SIG-M5 (cell line): ENCODE measurements at regions not wholly inside any gene's neighbourhood (a gene's known extent, or its start where the extent isn't known, plus 50 kb on each side); places are given as distances from the start of the nearest gene placed in this dataset.

Source experiments
- DNase-seq: peaks from one replicate; lab custom pipeline; 2025; lab: John Stamatoyannopoulos, UW

DNA sequence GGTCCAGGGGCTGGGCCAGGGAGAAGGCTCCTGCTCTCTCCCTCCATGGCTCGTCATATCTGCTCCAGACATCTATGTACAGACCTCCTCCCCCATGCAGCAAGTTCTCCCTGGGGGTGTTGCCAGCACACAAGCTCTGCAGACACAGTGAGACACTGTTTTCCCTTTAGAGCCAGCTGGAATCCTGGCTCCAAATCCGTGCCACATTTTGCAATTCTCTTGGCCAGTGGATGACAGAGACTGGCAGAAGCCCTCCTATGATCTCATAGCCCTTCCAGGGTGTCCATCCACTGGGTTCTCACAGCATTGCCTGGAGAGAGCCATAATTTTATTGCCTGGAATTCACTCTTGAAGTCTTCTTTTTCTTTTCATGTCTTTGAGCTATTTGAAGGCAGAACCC lies 203.9 kb downstream of the TLE3 start:
- no peak for DNase-seq

DNA sequence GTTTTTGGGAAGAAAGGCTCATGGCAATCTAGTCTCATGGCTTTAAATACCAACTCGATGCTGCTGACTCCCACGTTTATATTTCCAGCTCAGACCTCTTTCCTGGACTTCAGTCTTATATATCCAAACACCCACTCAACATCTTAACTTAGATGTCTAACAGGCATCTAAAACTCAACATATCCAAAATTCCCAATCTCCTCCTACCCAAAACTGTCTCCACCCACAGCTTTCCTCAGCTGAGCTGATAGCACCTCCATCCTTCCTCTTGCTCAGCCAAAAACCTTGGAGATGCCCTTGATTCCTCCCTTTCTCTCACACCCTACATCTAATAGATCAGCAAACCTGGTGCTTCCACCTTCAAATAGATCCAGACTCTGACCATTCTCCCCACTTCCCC lies 202.5 kb downstream of the TLE3 start:
- no peak for DNase-seq

DNA sequence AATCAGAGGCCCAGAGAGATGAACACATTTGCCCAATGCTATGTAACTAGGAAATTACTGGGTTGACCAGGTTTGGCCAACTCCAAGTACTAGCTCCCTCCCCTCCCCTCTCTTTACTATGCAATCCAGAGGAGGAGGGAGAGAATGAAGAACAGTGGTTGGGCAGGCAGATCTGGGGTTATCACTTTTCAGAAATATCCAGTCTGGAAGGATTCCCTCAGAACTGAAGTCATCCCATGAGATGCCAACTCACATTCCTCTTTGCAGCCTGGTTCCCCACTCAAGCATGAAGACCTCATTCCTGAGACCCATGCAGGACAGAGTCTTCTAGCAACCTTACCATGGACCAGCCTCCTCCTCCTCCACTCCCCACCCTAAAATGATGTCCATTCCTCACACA lies 201.1 kb downstream of the TLE3 start:
- DNase-seq = no peak

DNA sequence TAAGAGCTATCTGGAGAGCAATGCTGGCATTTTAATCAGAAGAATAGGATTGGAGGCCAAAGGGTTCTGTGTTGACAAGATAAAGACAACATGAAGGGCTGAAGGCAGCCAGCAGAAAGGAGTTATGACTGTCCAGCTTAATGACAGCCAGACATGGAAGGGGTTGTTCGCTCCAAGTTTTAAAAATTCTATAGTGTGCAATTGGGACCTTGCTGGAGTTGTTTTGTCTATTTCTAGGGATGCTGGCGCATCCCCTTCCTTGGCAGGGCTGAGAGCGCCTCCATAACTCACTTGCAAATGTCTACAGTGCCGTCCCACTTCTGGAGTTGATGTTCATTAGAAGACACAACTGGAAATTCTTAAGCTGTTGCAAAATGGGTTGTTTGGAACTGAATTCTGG lies 200.7 kb downstream of the TLE3 start:
- DNase-seq = no peak

DNA sequence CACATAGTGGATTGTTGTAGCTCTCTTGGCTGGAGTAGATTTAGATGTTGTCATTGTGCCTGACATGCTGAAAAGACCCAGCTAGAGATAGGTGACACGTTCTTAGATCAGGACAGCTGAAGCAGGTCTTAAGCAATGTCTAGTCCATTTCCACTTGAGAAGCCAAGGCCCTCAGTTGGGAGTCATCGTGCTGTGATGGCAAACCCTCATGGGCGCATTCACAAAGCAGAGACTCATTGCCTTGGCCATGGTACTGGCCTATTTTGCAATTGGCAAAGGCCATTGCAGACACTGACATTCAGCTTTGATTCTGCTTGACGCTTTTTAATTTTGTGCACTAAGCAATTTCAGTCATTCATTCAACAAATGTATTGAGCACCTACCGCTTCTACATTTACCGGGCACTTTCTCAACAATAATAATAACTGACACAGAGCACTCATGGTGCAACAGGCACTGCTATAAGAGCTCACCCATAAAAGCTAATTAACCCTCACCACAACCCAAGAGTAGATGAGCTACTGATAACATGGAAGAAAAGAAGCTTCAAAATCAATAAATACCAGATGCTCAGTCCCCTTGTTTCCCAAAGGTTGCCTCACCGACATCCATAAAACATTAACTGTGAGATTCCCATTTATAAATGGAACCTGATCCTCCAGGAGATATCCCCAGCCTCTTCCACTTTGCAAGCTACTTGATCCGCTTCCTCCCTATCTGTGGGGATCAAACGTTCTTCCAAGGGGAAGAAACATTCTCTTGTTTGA lies 200.1 kb downstream of the TLE3 start:
- DNase-seq = no peak

DNA sequence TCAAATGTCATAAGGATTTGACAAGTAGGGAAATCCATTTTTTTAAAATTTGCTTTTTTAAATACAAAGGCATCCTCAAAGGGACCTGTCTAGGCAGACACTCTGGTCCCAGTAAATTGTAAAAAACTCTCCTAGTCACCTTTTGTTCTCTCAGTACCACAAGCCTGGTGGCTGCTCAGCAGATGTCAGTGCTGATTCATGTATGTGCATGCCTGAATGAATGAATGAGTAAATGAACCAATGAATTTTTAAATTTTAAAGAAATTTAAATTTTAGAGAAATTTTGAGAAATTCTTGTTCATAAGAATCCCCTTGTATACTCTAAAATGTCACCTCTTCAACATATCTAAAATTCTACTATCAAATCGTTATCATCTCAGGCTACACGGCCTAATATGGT lies 199.5 kb downstream of the TLE3 start:
- DNase-seq = no peak

DNA sequence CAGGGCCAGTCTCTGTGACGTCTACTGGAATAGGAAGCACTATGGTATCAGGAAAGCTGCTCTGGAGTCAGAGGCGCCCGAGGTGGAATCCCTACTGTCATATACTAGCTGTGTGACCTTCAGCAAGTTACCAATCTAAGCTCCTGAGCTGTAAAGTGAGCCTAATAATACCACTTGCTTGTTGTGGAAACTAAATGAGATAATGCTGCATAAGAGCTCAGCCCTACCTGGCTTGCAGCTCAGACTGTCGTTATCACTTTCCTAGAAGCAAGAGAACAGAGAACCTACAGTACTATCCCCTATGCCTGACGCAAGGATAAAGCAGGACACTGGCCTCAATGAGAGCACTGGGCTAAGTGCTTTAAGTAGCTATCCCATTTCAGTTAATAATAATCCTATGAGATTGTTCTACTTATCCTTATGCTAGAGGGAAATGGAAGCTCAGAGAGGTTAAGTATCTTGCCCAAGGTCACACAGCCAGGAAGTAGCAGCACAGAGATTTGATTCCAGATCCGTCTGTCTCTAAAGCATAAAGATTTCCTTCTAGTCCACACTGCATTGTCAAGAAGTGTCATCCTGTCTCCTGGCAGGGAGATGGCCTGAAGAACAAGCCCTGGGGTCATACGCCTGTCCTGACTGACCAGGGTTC lies 195.2 kb downstream of the TLE3 start:
- no peak for DNase-seq

DNA sequence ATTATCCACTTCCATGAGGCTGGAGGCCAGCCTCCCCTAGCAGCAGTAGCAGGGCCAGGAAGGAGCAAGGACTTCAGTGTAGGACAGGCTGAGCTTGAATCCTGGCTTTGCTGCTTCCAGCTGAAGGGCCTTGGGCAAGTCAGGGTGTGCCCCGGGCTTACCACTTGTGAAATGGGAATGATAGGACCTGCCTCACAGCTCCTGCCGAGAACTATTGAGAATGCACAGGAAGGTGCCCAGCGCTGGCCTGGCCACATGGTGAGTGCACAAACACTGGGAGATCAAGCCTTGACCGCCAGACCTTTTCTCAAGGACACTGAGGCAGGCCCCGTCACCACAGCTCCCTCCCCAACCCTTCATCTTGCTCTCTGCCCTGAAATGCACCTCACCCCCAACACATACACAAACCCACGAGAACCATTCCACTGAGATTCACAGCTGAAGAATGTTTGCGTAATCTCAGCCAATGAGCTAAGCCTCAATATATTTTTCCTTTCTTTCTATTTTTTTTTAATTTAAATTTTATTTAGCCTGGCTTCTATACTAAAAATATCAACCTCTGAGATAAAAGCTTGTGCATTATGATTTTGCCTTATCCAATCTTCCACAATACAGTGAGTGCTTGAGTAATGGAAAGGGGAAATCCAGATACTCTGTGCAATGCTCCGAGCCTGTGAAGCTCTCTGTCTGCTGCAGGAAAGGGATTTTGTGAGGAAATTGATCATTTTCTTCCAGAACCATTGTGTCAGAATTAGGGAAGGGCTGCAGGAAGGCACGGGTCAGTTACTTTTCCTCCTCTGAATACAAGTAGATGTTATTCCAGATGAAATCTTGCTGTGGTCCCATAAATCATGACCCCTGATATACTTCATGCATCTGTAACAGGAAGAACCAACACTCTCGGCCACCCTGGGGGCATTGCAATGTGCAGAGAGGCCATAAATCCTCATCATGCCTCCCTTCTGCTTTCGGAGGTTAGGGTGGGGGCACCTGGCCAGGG lies 193.9 kb downstream of the TLE3 start:
- no peak for DNase-seq

DNA sequence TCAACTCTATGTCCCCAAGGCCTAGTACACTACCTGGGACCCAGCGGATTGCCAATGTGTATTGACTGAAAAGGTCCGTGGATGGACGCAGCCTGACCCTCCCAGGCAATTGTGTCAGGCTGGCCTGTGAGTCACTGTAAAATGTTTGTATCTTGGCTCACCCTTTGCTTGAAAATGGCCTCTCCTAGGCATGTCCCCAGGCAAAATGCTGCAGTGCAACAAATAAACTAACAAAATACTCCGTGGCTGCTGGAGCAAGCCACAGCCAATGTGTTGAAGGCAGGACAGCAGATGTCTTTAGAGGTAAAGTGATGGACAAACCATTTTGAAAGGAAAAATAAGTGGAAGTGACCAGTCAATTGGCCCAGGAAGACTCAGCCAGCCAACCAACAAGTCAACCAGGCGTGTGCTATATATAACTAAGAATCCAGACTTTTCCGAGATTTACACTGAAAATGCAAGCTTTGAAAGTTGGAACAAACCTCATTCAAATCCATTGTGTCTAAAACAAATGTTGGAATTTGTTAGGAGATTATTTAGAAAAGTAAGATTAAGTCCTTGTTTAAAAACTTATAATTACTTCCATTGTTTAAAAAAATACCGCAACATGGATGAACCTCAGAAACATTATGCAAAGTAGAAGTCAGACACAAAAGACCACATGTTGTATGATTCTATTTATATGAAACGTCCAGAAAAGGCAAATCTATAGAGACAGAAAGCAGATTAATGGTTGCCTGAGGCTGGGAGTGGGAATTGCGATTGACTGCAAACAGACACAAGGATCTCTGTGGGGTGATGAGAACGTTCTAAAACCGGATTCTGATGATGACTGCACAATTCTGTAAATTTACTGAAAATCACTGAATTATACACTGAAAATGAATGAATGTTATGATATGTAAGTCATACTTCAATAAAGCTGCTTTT lies 191.2 kb downstream of the TLE3 start:
- DNase-seq = no peak

DNA sequence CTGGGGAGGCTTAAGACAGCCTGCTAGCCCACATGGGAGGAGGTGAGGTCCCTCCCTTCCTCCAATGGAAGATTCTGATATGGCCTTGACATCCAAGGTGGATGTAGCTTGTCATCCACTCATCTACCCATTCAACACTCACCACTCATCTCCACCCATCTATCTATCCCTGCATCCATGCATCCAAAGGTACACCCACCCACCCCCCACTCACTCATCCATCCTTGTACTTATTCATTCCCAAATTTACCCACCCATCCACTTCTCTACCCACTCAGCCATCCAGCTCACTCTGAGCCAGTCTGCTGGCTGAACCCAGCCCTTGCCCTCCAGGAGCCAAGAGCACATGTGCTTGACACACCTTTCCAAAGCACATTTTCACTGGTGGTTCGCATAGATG lies 189.7 kb downstream of the TLE3 start:
- no peak for DNase-seq

DNA sequence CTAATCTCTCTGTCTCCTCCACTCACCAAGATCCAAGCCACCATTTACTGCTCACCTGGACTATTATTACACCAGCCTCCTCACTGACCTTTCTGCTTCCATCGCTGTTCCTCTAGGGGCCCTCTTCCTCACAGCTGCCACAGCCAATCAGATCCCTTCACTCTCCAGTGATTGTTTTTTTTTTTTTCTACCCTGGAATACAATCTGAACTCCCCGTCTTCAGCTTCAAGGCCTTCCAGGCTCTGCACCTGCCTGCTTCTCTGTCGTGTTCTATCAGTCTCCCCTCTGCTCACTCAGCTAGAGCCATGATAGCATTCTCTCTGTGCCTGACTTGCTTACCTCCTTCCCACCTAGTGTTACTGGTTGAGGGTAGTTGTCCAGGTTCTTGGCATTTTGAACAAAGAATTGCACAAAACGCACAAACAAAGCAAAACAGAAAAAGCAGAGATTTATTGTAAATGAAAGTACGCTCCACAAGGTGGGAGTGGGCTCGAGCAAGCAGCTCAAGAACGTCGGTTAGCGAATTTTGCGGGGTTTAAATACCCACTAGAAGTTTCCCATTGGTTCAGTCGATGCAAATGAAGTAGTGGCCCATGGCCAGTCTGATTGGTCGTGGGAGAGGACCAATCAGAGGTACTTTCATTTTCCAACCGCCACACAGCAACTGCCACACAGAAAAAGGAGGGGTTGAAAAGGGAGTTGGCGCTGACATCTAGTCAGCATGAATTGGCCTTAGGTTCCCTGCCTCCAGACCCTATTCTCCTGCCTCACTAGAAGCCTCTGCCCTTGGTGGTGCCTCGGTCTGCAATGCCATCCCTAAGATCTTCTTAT lies 188.9 kb downstream of the TLE3 start:
- DNase-seq = no peak

DNA sequence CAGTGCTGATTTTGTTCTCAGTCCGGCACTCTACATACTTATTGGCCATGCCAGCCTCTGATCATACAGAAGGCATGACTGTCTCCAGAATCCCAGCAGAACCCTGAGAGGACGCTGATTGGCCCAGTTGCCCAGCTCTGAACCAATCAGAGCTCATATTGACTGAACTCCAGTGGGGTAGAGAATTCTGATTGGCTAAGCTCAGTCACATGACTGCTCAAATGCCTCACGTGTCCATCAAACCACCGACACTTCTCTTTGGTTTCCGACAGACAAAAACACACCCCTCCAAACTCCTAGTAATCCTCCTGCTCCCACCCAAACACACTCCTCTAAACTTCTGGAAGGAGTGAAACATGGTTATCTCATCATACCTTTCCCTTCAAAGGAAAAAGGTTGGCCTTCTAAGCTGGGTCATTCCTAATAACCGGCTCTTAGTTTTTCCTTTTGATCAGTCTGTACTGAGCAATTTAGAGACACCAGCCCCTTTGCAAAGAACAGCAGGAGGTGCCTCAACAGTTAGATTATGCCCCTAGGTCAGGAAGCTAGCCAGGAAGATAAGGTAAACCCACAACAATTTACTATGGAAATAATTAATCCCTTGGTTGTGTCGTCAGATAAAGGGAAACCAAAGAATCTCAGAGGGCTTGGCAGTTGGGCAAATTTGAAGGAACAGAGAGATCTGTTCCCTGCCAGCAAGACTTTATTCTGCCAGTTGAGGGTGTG lies 187.8 kb downstream of the TLE3 start:
- DNase-seq = no peak

DNA sequence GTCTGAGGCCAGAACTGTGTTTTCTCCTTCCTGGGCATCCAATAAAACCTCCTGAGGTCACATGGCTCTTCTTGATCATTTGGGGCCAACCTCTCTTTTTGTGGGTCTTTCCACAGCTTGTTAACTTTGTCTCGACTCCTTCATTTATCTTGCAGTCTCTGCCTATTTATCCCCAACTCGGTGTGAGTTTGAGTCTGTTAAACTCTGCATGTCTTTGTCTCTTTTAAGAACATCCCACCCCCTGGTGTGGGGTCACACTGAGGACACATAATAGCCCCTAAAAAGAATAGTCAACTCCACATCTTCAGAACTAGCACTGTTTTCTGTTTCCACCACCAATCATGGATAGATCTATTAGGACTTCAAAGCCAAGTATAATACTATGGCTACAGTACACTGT lies 187.2 kb downstream of the TLE3 start:
- no peak for DNase-seq

DNA sequence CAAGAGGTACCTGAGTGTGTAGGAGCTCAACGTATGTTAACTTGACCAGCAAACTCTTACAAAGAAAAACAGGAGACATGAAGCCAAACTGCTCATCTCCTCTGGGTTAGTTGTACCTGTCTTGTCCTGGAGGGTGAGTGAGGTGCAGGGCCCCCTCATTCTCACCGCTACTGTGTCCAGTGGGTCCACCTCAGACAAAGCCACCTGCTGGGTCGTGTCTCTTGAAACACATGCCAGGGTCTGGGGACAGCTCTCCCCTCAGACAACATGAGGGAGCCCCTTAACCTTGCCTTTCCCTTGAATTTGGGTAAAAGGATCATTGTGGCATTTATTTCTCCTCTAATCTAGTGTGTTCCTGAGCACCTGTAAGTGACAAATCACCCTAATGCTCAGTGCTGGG lies 185.6 kb downstream of the TLE3 start:
- DNase-seq = no peak

DNA sequence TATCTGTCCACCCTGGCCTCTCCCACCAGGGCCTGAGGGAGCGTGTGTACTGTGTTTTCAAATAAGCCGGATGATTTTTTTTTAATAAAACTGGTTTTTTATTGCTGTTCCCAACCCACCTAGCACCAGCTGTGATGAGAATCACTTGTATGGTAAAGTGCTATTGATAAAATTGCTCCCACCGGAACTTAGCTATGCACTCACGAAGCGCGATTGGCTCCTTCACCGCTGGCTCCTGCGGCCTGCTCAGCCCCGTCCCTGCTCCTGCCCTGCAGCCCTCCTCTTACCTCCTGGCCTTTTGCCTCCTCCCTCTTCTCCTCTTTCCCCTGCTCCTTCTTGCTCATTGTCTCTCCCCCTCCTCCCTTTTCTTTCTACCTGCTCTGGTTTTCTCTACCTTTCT lies 183.7 kb downstream of the TLE3 start:
- no peak for DNase-seq

DNA sequence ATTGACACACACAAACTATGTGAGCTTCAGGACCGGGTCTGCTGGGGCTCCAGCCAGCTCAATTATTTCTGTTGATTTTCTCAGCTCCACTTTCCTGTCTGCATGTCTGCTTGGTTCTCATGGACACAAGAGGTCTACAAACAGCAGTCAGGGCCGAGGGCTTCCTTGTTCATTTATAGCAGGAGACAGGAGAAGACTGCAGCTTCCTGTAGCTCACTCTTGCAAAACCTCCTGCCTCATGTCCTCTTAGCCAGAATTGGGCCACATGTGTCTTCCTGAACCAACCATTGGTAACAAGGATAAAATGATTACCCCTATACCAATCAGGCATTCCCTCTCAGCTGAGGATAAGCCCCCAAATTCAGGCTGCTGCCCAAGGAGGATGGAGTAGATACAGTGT lies 182.8 kb downstream of the TLE3 start:
- no peak for DNase-seq

DNA sequence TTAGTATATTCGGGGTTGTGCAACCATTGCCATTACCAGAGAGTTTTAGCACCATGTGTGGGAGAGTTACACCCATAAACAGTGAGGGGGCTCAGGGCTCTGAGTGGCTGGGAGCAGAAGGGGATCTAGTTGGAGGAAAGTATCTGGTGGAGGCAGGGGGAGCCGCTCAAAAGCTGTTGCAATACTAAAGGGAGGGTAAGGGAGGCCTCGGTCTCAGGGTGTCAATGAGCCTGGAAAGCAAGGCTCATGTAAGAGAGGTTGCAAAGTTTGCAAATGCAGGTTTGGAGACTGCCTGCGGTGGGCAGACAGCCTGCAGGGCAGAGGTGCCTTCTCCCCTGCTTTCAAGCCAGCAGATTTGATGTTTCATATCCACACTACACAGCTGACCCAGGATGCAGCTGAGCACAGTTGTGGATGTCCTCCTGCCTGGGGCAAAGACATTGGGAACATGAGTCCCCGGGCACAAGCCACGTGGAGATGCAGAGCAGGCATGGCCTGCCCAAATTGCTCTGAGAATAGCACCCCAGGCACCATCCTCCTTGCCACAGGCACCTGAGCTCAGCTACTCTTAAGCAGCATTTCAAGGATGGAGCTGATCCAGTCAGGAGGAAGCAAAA lies 181.4 kb downstream of the TLE3 start:
- DNase-seq = no peak

DNA sequence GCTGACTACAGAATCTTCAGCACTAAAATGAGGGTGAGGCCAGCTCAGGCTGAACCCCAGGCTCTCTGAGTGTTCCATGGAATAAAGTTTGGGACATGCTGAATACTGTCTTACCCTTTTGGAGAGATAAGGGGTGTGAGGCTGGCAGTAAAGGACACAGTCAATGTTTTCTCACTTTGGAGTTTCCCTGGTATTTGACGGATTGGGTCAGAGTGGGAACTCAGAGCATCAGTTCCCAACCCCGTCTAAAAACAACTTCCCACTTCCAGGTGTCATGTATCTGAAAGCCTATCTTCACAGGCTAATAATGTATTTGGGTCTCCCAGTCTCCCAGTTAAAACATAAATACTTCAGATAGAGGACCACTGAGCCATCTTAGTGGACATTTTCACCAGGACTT lies 180.7 kb downstream of the TLE3 start:
- DNase-seq = no peak

DNA sequence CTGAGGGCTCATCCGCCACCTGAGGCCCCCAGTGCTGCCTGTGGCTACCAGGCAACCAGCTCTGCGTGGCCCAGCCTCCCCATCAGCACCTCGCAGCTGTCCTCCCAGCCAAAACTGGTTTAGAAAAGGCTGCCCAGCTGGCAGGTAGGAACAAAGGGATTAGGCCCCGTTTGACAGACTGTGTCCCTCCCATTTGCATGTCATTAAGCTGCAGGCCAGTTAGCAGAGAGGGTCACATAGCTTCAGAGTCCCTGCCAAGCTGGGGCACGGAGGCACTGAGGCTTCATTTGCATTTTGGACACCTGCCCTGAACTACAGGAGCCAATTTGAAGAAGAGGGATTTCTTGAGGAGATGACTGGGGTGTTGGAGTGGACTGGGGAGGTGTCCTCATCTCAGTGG lies 177.9 kb downstream of the TLE3 start:
- no peak for DNase-seq

DNA sequence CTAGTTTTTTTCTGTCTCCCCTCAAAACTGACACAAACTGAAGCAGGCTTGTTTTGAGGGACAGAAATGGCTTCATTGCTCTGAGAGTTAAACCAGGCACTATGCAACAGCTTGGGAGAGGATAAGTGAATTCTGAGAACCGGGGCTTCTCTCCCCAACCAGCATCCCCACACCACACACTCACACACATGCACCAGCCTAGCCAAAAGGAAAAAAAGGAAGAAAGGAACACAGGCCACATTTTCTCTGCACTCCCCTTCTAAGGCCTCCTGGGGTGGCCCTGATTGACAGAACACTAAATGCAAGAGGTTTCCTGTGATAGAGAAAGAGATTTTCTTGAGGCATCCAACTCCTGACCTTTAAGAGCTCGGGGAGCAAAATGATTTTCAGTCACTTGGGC lies 177.5 kb downstream of the TLE3 start:
- DNase-seq = no peak
